Activated CD8-positive, alpha-beta memory T cell treated with anti-CD3 and anti-CD28 coated beads, Interleukin-2, amount 50 U/mL, for 1 hour (primary cell): ENCODE measurements at regions not wholly inside any gene's neighbourhood (a gene's known extent, or its start where the extent isn't known, plus 50 kb on each side); places are given as distances from the start of the nearest gene placed in this dataset.

Source experiments
- DNase-seq: peaks from one replicate; pipeline ENCODE4 v3.0.0-alpha.2; 2020; ENCODE audit errors: extremely low read depth

DNA sequence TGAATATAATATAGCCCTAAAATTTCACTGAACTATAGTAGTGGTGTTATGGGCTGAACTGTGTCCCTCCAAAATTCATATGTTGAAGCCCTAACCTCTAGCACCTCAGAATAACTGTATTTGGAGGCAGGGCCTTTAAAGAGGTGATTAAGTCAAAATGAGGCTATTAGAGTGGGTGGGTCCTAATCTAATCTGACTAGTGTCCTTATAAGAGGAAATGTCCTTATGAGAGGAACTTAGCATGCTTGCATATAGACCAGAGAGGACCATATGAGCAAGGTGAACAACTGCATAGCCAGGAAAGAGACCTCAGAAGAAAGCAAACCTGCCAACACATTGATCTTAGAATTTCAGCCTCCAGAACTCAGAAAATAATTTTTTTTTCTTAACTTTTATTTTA is 238.4 kb downstream of the ZEB2 start:
- DNase-seq: no peak

- DNase-seq: no peak
These were observed 239.9 kb downstream of the ZEB2 start for GRCh38 chr2:144280009-144280408.

DNA sequence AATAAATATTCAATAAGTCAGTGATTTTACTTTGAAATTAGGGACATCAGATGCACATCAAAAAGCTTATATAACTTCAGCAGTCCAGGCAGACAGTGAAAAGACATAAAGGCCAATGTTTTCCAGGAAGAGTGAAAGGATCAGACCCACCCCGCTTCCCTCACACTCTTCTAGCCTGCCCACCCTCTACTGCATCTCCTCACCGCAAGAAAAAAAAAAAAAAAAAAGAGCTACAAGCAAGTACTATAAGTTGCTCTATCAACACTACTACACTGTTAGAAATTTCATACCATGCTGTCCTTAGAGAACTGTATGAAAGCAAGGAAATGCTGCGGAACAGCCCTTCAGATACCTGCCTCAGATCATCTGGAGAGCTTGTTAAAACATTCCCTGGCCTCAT is 240.8 kb downstream of the ZEB2 start:
- no peak for DNase-seq

GRCh38 chr2:144277622-144278354 is 242.1 kb downstream of the ZEB2 start:
- no peak for DNase-seq

DNA sequence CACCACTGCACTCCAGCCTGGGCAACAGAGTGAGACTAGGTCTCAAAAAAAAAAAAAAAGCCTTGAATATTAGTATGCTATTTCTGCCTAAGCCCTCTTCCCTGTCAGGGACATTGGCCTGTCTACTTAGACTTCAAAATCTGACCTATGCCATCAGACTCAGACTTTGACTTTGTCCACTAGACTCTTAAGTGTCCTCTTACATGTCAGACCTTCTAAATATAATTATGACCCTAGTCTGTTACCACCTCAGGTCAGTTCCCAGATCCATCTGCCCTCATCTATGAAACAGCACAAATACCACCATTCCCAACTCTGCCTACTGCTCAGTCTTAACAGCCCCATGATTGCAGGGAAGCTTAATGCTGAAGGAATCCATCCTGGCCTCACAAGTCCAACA is 244.6 kb downstream of the ZEB2 start:
- no peak for DNase-seq

DNA sequence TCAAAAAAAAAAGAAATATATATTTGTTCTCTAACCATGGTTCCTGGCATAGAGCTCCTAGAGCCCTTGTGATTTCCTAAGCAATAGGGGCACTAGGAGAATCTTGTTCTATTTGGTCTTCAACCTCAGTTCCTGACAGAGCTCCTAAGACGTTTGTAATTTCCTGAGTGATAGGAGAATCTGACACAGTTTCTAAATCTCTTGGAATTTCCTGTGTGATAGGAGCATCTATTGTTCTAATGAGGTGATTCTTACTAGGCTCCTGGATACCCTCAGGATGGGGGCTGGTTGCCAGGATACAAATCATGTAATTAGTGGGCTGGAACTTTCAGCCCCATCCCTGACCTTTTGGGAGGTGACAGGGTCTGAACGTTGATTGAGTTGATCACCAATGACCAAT is 245.8 kb downstream of the ZEB2 start:
- DNase-seq: no peak

GRCh38 chr2:144270951-144271350 is 249.0 kb downstream of the ZEB2 start:
- no peak for DNase-seq

GRCh38 chr2:144268036-144268678 is 251.8 kb downstream of the ZEB2 start:
- no peak for DNase-seq

DNA sequence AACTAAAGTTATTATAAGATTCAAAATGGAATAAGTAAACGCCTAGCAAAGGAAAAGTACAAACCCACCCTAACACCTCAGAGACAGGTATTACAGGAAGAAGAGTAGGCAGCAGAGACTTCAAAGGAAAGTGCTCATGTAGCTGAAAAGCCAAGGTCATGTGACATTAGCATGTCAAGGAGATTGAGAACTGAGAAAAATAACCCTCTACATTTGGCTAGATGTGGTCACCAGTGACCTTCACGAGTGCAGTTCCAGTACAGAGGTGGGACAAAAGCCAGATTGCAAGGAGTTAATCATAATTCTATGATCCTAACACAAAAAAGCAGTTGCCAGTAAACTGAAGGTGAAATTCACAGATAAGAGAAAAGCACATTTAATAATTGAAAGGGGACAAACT is 252.7 kb downstream of the ZEB2 start:
- DNase-seq: no peak

- no peak for DNase-seq
These were observed 254.3 kb downstream of the ZEB2 start for GRCh38 chr2:144265654-144266053.

- DNase-seq: no peak
These were observed 258.0 kb downstream of the ZEB2 start for GRCh38 chr2:144261966-144262365.

- DNase-seq: no peak
These were observed 258.6 kb downstream of the ZEB2 start for GRCh38 chr2:144261336-144261735.

GRCh38 chr2:144259332-144259731 is 260.6 kb downstream of the ZEB2 start:
- no peak for DNase-seq

DNA sequence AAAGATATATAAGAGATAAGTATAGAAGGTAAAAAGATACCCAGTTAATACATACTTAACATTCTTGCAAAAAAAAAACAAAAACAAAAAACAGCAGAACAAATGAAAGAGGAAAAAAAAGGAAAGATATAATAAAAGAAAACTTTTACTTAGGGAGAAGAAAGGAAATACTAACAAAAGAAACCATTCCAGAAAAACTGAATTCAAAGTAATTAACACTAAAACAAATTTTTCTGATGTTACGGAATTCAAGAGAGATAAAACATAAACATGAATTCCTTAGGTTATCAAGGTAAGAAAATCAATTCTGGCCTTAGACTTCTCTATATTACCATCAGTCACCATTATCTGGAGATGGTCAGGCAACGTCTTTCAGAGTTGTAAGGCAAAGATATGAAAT is 261.8 kb downstream of the ZEB2 start:
- no peak for DNase-seq

GRCh38 chr2:144256996-144257707 is 262.8 kb downstream of the ZEB2 start:
- no peak for DNase-seq

- no peak for DNase-seq
These were observed 265.3 kb downstream of the ZEB2 start for GRCh38 chr2:144254342-144255235.

DNA sequence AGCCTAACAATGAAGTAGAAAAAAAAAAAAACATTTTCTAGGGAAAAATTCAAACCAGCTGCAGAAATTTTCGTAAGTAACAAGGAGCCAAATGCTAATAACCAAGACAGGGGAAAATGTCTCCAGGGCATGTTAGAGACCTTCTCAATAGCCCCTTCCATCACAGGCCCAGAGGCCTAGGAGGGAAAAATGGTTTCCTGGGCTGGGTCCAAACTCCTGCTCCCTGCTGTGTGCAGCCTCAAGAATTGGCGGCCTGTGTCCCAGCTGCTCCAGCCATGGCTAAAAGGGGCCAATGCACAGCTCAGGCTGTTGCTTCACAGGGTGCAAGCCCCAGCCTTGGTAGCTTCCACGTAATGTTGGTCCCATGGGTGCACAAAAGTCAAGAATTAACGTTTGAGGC is 266.2 kb downstream of the ZEB2 start:
- no peak for DNase-seq

DNA sequence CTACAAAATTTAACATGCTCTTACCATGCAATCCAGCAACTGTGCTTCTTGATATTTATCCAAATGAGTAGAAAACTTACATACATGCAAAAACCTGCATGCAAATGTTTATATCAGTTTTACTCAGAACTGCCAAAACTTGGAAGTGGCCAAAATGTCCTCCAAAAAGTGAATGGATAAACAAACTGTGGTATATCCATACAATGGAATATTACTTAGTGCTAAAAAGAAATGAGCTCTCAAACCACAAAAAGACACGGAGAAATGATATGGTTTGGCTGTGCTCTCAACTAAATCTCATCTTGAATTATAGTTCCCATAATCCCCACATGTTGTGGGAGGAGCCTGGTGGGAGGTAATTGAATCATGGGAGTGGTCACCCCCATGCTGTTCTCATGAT is 267.2 kb downstream of the ZEB2 start:
- DNase-seq: no peak

DNA sequence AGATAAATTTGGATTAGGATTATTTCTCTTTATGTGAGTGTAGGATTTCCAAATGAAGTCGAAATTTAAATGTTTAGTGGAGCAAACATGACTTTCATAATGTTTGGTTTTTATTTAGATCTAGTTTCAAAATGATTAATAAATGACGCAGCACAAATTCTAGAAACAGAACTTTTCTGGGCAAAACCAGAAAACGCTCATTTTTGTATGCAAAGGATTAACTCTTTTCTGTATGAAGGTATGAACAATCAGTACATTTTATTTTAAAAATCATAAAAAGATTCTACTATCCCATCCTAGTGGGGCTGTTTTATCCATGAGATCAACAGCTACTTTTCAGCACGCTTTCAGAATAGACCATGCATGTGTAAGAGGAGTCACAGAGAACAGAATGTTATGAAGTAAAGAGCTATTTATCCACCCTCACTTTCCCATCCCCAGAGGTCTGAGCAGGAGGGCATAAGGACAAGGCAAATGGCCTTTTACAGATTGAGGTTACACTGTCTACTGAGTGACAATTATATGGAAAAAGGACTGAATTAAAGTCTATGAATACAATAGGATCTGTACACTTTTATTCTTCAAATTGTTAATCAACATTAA is 270.8 kb downstream of the ZEB2 start:
- no peak for DNase-seq

- no peak for DNase-seq
These were observed 271.4 kb downstream of the ZEB2 start for GRCh38 chr2:144248350-144249034.

- DNase-seq: no peak
These were observed 275.0 kb downstream of the ZEB2 start for GRCh38 chr2:144244938-144245337.
